Karpas-422 (cell line): ENCODE measurements at regions not wholly inside any gene's neighbourhood (a gene's known extent, or its start where the extent isn't known, plus 50 kb on each side); places are given as distances from the start of the nearest gene placed in this dataset.
A peak's percentile ranks its signal among the peaks of the same experiment; 100 is the strongest.
"Not testable (repeated sequence)": the region's sequence is repeated elsewhere in the genome, so short reads cannot be mapped to it uniquely, and the experiment has no call there.

ENCODE experiments used
- DNase-seq: peaks from one replicate; pipeline ENCODE4 v3.0.0-alpha.2; 2015
- H2AFZ ChIP-seq: fragments of 200-600 bp; sonication (generic); 2 replicates; pipeline ENCODE4 v1.6.1; 2014; ENCODE audit warnings: antibody characterized with exemption, low read length, mixed read lengths
- H3K27ac ChIP-seq: fragments of 200-600 bp; sonication (generic); 2 replicates; pipeline ENCODE4 v1.5.1; 2014; ENCODE audit warnings: mild to moderate bottlenecking, low read length, moderate library complexity
- H3K27me3 ChIP-seq: fragments of 200-600 bp; sonication (generic); 2 replicates; pipeline ENCODE4 v1.6.1; 2014; ENCODE audit warnings: low read length, mixed read lengths
- H3K36me3 ChIP-seq: fragments of 200-600 bp; sonication (generic); 2 replicates; pipeline ENCODE4 v1.6.1; 2014; ENCODE audit warnings: low read length, mixed read lengths; ENCODE audit not compliant: insufficient read depth
- H3K4me1 ChIP-seq: fragments of 200-600 bp; sonication (generic); 2 replicates; pipeline ENCODE4 v1.6.1; 2014; ENCODE audit warnings: mild to moderate bottlenecking, low read length, mixed read lengths
- H3K4me2 ChIP-seq: fragments of 200-600 bp; sonication (generic); 2 replicates; pipeline ENCODE4 v1.6.1; 2014; ENCODE audit warnings: low read length, low read depth, mild to moderate bottlenecking; ENCODE audit not compliant: poor library complexity, severe bottlenecking
- H3K4me3 ChIP-seq: fragments of 200-600 bp; sonication (generic); 2 replicates; pipeline ENCODE4 v1.5.1; 2014; ENCODE audit warnings: mild to moderate bottlenecking, antibody characterized with exemption, low read length, mixed read lengths
- H3K79me2 ChIP-seq: fragments of 200-600 bp; sonication (generic); 2 replicates; pipeline ENCODE4 v1.6.1; 2014; ENCODE audit warnings: mild to moderate bottlenecking, low read length, mixed read lengths
- H3K9ac ChIP-seq: fragments of 200-600 bp; sonication (generic); 2 replicates; pipeline ENCODE4 v1.6.0; 2014; ENCODE audit warnings: low read length
- H3K9me2 ChIP-seq: fragments of 200-600 bp; sonication (generic), shearing (Covaris generic); replicated peaks from 2 replicates; pipeline ENCODE4 v1.6.0; 2014; ENCODE audit warnings: mild to moderate bottlenecking, low read length, moderate library complexity; ENCODE audit not compliant: insufficient read depth
- H3K9me3 ChIP-seq: fragments of 300-700, 200-600 bp; sonication (generic); 2 replicates; pipeline ENCODE4 v1.6.1; 2014; ENCODE audit warnings: low read length, mixed read lengths
- H4K20me1 ChIP-seq: fragments of 200-600 bp; sonication (generic); 2 replicates; pipeline ENCODE4 v1.6.1; 2014; ENCODE audit warnings: mild to moderate bottlenecking, antibody characterized with exemption, low read length, low read depth; ENCODE audit not compliant: insufficient read depth

DNA sequence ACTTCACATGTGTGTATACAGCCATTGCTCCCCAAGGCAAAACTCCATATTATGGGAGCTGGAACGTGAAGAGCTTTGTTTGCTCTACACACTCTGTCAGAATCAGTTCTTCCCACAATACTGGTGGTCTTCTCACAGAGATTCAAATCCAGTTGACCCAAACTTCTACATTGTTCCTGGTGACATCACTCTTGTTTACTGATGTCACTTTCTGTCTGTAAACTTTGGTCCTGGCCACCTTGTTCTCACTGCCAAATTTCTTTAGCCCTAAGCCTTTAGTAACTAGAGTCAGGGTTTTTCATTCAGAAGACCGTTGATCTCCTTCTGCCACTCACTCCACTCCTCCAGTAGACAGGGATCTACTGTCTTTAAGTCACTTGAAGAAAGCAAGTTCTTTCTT is 386.0 kb upstream of the ZEB2 start:
- H4K20me1 ChIP-seq, result no peaks in the 10 kb centered on the region
- no peaks in the 10 kb centered on the region for H3K9me3 ChIP-seq
- H3K4me2 ChIP-seq, result no peak overlapping the region
- no peak overlapping the region for H3K4me3 ChIP-seq
- no peak overlapping the region for H3K9ac ChIP-seq
- no peak overlapping the region for H3K27ac ChIP-seq
- no peaks in the 10 kb centered on the region for H3K27me3 ChIP-seq
- no peak overlapping the region for H2AFZ ChIP-seq
- H3K79me2 ChIP-seq, result no peaks in the 10 kb centered on the region
- H3K9me2 ChIP-seq, result no peaks in the 10 kb centered on the region
- no peaks in the 10 kb centered on the region for H3K36me3 ChIP-seq
- H3K4me1 ChIP-seq, result no peaks in the 10 kb centered on the region
- DNase-seq, result no peak

DNA sequence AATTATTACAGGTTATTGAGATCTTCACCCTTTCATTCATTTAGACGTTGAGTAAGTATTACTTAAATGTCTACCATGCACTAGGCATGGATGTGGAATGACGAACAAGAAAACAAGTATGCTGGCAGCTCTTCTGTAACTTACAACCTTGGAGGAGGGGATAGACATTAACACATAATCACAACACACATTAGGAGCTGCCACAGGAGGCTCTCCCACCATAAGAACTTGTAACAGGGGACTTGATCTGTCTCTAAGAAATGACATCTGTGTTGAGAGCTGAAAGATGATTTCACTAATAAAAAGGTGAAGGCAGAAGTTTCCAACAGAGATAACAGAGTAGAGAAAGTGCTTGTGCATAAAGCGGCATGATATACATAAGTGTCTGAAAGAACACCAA is 384.7 kb upstream of the ZEB2 start:
- Histone ChIP-seq H3K9ac (no peak overlapping the region), H3K9me2 (no peaks in the 10 kb centered on the region), H3K79me2 (no peaks in the 10 kb centered on the region), H3K4me3 (no peak overlapping the region), H3K27ac (no peak overlapping the region), H3K27me3 (no peaks in the 10 kb centered on the region), H4K20me1 (no peaks in the 10 kb centered on the region), H3K36me3 (no peaks in the 10 kb centered on the region), H3K4me1 (no peaks in the 10 kb centered on the region), H3K9me3 (no peaks in the 10 kb centered on the region), H3K4me2 (no peak overlapping the region), H2AFZ (no peak overlapping the region)
- no peak for DNase-seq

DNA sequence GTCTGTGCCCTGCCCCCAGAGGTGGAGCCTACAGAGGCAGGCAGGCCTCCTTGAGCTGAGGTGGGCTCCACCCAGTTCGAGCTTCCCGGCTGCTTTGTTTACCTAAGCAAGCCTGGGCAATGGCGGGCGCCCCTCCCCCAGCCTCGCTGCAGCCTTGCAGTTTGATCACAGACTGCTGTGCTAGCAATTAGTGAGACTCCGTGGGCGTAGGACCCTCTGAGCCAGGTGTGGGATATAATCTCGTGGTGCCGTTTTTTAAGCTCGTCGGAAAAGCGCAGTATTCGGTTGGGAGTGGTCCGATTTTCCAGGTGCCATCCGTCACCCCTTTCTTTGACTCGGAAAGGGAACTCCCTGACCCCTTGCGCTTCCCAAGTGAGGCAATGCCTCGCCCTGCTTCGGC is 383.1 kb upstream of the ZEB2 start:
- H3K79me2 ChIP-seq, H3K9ac ChIP-seq, H2AFZ ChIP-seq, H3K36me3 ChIP-seq, H4K20me1 ChIP-seq, H3K9me2 ChIP-seq, H3K4me1 ChIP-seq, H3K27me3 ChIP-seq, H3K4me3 ChIP-seq, DNase-seq, H3K4me2 ChIP-seq, H3K9me3 ChIP-seq, H3K27ac ChIP-seq: not testable (repeated sequence)

DNA sequence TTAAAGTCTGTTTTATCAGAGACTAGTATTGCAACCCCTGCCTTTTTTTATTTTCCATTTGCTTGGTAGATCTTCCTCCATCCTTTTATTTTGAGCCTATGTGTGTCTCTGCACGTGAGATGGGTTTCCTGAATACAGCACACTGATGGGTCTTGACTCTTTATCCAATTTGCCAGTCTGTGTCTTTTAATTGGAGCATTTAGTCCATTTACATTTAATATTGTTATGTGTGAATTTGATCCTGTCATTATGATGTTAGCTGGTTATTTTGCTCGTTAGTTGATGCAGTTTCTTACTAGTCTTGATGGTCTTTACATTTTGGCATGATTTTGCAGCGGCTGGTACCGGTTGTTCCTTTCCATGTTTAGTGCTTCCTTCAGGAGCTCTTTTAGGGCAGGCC is 381.5 kb upstream of the ZEB2 start:
- not testable (repeated sequence) for H3K9ac ChIP-seq, H4K20me1 ChIP-seq

DNA sequence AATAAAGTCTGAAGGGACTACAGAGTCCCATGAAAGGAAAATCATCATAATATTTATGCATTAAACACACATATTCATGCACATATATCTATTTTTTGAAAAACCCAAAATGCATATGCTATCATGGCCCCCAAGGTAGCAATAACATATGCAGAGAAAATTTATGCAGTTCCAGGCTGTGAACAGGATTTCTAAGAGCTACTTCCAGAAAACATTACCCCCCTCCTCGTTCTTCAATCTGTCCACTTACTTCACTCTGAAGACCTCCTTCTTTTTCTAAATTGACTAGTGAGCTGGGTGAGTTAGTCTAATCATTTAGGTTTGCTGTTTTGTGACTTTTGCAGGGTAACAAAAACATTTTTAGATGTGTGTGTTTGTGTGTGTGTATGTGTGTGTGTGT is 376.4 kb upstream of the ZEB2 start:
- Histone ChIP-seq H3K9me3 (no peaks in the 10 kb centered on the region), H4K20me1 (no peaks in the 10 kb centered on the region), H3K36me3 (no peaks in the 10 kb centered on the region), H3K79me2 (no peaks in the 10 kb centered on the region), H3K4me1 (no peaks in the 10 kb centered on the region), H2AFZ (no peak overlapping the region), H3K4me2 (no peak overlapping the region), H3K9ac (no peak overlapping the region), H3K9me2 (no peaks in the 10 kb centered on the region), H3K27ac (no peak overlapping the region), H3K27me3 (no peaks in the 10 kb centered on the region), H3K4me3 (no peak overlapping the region)
- DNase-seq, result no peak

More for the DNA sequence above, 381.5 kb upstream of the ZEB2 start:
- not testable (repeated sequence) for H3K4me3 ChIP-seq, H3K9me2 ChIP-seq, H2AFZ ChIP-seq, H3K4me2 ChIP-seq, H3K79me2 ChIP-seq, DNase-seq, H3K27ac ChIP-seq, H3K27me3 ChIP-seq, H3K36me3 ChIP-seq, H3K4me1 ChIP-seq, H3K9me3 ChIP-seq

DNA sequence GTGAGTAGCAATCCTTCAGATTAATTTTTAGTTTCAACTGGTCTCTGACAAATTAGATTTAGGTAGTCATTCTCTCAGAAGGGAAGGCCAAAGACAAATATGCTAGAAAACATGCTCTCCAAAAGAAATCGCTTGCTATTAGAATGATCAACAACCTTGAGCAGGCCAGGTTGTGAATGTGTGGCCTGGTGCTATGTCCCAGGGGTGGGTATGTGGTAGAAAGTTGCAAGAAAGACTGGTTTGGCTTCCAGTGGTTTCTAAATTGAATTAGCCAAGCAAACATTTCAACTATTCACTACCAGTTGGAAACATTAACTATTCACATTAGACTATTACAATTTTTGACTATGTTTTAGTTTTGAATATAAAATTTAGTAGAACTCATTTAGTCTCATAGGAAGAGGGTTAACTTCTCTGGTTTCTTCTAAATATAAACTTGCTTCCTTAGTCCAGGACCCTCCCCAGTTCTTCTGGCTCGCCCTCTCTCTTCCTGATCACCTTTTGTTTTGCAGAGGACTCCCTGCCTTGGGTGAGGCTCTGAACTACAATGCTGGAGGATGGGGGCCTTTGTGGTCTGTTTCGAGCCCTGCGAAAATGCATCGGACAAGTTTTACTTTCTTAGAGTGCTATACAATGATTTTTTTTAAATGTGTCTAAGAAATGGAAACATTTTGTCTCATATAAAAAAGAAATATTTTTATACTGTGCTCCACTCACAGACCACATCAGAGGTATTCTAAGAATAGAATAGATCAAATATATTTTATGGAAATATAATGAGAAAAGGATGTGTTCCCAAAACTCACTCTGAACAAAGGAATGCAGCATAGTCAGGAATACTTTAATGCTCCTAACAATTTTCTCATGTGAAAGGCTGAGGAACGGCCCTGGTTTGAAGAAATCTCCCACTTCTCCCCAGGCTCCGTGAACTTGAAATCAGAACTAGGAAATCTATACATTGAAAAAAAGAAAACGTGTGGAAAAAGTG is 375.0 kb upstream of the ZEB2 start:
- H3K27me3 ChIP-seq, result no peaks in the 10 kb centered on the region
- H3K9ac ChIP-seq, result no peak overlapping the region
- H3K27ac ChIP-seq, result no peak overlapping the region
- H3K4me2 ChIP-seq, result no peak overlapping the region
- H3K36me3 ChIP-seq, result no peaks in the 10 kb centered on the region
- no peak for DNase-seq
- no peaks in the 10 kb centered on the region for H3K79me2 ChIP-seq
- H3K9me2 ChIP-seq, result no peaks in the 10 kb centered on the region
- no peak overlapping the region for H2AFZ ChIP-seq
- H3K9me3 ChIP-seq, result no peaks in the 10 kb centered on the region
- H3K4me3 ChIP-seq, result no peak overlapping the region
- H3K4me1 ChIP-seq, result peaks cover 11% of the 10 kb centered on the region
- H4K20me1 ChIP-seq, result no peaks in the 10 kb centered on the region

DNA sequence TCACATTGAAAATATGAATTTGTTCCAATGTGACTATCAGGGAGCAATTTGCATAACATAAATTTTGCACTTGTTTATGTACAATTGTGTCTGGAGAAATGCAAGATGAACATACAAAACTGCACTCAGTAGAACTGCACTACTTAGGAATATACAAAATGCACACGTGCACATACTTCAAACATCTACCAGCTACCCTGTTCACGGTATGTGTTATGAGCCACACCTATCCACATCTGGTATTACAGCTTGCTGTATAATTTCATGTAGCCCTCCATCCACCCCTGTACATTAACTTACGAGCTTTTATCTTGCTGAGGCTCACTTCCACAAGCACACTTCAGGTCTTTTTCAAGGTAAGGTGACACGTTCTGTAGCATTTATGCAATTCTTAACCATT is 373.5 kb upstream of the ZEB2 start:
- H3K9me3 ChIP-seq, result no peaks in the 10 kb centered on the region
- peaks cover 11% of the 10 kb centered on the region for H3K4me1 ChIP-seq
- H3K27ac ChIP-seq, result no peak overlapping the region
- no peak overlapping the region for H2AFZ ChIP-seq
- H3K9ac ChIP-seq, result no peak overlapping the region
- no peaks in the 10 kb centered on the region for H3K27me3 ChIP-seq
- no peaks in the 10 kb centered on the region for H3K9me2 ChIP-seq
- H3K4me2 ChIP-seq, result no peak overlapping the region
- no peak for DNase-seq
- H3K4me3 ChIP-seq, result no peak overlapping the region
- no peaks in the 10 kb centered on the region for H3K36me3 ChIP-seq
- no peaks in the 10 kb centered on the region for H3K79me2 ChIP-seq
- no peaks in the 10 kb centered on the region for H4K20me1 ChIP-seq

DNA sequence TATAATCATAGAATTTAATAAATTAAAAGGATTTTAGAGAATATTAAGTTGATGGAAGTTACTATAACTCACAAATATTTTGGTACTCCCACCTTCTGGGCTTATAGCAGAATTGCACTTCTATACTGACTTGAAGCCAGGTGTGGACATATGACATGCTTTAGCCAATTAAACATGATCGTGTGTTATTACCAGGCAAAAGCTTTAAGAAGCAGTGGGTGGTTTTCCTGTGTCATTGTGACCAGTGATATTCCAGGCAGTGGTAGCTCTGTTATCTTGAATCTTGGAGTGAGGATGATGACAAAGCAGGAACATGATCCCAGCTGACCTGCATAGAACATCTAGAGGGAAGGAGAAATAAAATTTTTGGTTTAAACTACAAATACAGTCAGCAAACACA is 370.9 kb upstream of the ZEB2 start:
- Histone ChIP-seq H2AFZ (peak overlapping the region; percentile 64; the same call in 1 of the 2 replicates), H3K79me2 (no peaks in the 10 kb centered on the region), H3K27me3 (no peaks in the 10 kb centered on the region), H3K9ac (no peak overlapping the region), H3K4me3 (no peak overlapping the region), H3K36me3 (no peaks in the 10 kb centered on the region), H3K4me1 (peaks cover 11% of the 10 kb centered on the region), H3K4me2 (peak overlapping the region; percentile 25), H4K20me1 (no peaks in the 10 kb centered on the region), H3K9me3 (no peaks in the 10 kb centered on the region), H3K27ac (no peak overlapping the region), H3K9me2 (no peaks in the 10 kb centered on the region)
- DNase-seq, result peak; percentile 81
